Hindlimb muscle (tissue), 1 donor: ENCODE measurements at regions not wholly inside any gene's neighbourhood (a gene's known extent, or its start where the extent isn't known, plus 50 kb on each side); places are given as distances from the start of the nearest gene placed in this dataset.

Experiments used
- DNase-seq: peaks from one replicate; pipeline ENCODE4 v3.0.0-alpha.2; 2013

- no peak for DNase-seq
Observed at GRCh38 chr22:48042621-48043395, 1280.4 kb downstream of the TBC1D22A start.

GRCh38 chr22:48039326-48039725 lies 1276.9 kb downstream of the TBC1D22A start:
- no peak for DNase-seq

GRCh38 chr22:48037618-48038017 lies 1275.2 kb downstream of the TBC1D22A start:
- no peak for DNase-seq

GRCh38 chr22:48035897-48036296 lies 1273.4 kb downstream of the TBC1D22A start:
- DNase-seq: no peak

GRCh38 chr22:48031589-48031988 lies 1269.1 kb downstream of the TBC1D22A start:
- no peak for DNase-seq

GRCh38 chr22:48025096-48025495 lies 1262.6 kb downstream of the TBC1D22A start:
- no peak for DNase-seq

GRCh38 chr22:48021991-48022401 lies 1259.5 kb downstream of the TBC1D22A start:
- DNase-seq: no peak

- DNase-seq: no peak
Observed at GRCh38 chr22:48018346-48018745, 1255.9 kb downstream of the TBC1D22A start.

GRCh38 chr22:48015701-48016100 lies 1253.3 kb downstream of the TBC1D22A start:
- DNase-seq: no peak

- DNase-seq: no peak
Observed at GRCh38 chr22:48004936-48005335, 1242.5 kb downstream of the TBC1D22A start.

- DNase-seq: no peak
Observed at GRCh38 chr22:48004038-48004437, 1241.6 kb downstream of the TBC1D22A start.

- DNase-seq: no peak
Observed at GRCh38 chr22:48001101-48001500, 1238.7 kb downstream of the TBC1D22A start.

- no peak for DNase-seq
Observed at GRCh38 chr22:47997612-47998011, 1235.2 kb downstream of the TBC1D22A start.

- no peak for DNase-seq
Observed at GRCh38 chr22:47997052-47997590, 1234.7 kb downstream of the TBC1D22A start.

GRCh38 chr22:47996446-47996857 lies 1234.0 kb downstream of the TBC1D22A start:
- DNase-seq: no peak

GRCh38 chr22:47995718-47996117 lies 1233.3 kb downstream of the TBC1D22A start:
- no peak for DNase-seq

GRCh38 chr22:47995264-47995627 lies 1232.8 kb downstream of the TBC1D22A start:
- no peak for DNase-seq

GRCh38 chr22:47994601-47995263 lies 1232.3 kb downstream of the TBC1D22A start:
- no peak for DNase-seq

- DNase-seq: no peak
Observed at GRCh38 chr22:47994045-47994444, 1231.6 kb downstream of the TBC1D22A start.

- no peak for DNase-seq
Observed at GRCh38 chr22:47990481-47990880, 1228.0 kb downstream of the TBC1D22A start.

- no peak for DNase-seq
Observed at GRCh38 chr22:47987885-47988515, 1225.5 kb downstream of the TBC1D22A start.

- DNase-seq: no peak
Observed at GRCh38 chr22:47976219-47976618, 1213.8 kb downstream of the TBC1D22A start.

- DNase-seq: no peak
Observed at GRCh38 chr22:47967831-47968230, 1205.4 kb downstream of the TBC1D22A start.
